ENCODE measurements at regions not wholly inside any gene's neighbourhood (a gene's known extent, or its start where the extent isn't known, plus 50 kb on each side); places are given as distances from the start of the nearest gene placed in this dataset.
"Not testable (repeated sequence)": the region's sequence is repeated elsewhere in the genome, so short reads cannot be mapped to it uniquely, and the experiment has no call there.

DNA sequence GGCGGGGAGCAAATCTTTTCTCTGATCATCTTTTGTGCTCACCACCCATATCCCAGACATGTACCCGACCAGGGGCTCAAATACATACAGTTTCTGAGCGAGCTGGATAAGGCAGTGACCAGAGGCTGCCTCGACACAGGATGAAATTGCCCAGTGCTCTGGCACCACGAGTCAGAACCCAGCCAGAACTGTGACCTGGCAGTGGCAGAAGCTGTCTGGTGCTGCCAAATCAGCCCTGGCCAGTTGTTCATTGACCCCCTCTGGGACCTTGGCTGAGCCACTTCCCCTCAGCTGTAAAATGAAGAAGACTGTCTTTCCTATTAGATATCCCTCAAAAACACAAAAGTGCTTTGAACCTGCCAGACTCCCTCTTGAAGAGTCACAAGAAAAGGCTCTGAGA lies 90.2 kb downstream of the TBC1D26 start:
- TF ChIP-seq, protein P1, sequence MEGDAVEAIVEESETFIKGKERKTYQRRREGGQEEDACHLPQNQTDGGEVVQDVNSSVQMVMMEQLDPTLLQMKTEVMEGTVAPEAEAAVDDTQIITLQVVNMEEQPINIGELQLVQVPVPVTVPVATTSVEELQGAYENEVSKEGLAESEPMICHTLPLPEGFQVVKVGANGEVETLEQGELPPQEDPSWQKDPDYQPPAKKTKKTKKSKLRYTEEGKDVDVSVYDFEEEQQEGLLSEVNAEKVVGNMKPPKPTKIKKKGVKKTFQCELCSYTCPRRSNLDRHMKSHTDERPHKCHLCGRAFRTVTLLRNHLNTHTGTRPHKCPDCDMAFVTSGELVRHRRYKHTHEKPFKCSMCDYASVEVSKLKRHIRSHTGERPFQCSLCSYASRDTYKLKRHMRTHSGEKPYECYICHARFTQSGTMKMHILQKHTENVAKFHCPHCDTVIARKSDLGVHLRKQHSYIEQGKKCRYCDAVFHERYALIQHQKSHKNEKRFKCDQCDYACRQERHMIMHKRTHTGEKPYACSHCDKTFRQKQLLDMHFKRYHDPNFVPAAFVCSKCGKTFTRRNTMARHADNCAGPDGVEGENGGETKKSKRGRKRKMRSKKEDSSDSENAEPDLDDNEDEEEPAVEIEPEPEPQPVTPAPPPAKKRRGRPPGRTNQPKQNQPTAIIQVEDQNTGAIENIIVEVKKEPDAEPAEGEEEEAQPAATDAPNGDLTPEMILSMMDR (IDR thresholded peaks at IDR 0.05 in 2 of 3, conservative IDR thresholded peaks at IDR 0.05 in 1 of 3; ENCODE audit: control insufficient read depth in 2 of 3, extremely low read depth in 1 of 3, insufficient read depth in 1 of 3, low read depth in 3 of 3, low read length in 3 of 3), result not testable (repeated sequence)
- TF ChIP-seq DPF2 (IDR thresholded peaks at IDR 0.05), result not testable (repeated sequence)

Measured in GM12878 (cell line).